NT2/D1 (cell line): ENCODE measurements at regions not wholly inside any gene's neighbourhood (a gene's known extent, or its start where the extent isn't known, plus 50 kb on each side); places are given as distances from the start of the nearest gene placed in this dataset.

Experiments
- SUZ12 ChIP-seq: IDR thresholded peaks from 2 replicates; pipeline ENCODE4 v1.6.1; 2011; ENCODE audit not compliant: insufficient read length, insufficient read depth; ENCODE audit errors: extremely low read depth
- YY1 ChIP-seq: IDR thresholded peaks from 2 replicates; pipeline ENCODE4 v1.6.1; 2011; ENCODE audit not compliant: insufficient read length, insufficient read depth
- ZNF274 ChIP-seq: IDR thresholded peaks from 2 replicates; pipeline ENCODE4 v1.6.1; 2011; ENCODE audit warnings: mild to moderate bottlenecking, low read depth, low read length

DNA sequence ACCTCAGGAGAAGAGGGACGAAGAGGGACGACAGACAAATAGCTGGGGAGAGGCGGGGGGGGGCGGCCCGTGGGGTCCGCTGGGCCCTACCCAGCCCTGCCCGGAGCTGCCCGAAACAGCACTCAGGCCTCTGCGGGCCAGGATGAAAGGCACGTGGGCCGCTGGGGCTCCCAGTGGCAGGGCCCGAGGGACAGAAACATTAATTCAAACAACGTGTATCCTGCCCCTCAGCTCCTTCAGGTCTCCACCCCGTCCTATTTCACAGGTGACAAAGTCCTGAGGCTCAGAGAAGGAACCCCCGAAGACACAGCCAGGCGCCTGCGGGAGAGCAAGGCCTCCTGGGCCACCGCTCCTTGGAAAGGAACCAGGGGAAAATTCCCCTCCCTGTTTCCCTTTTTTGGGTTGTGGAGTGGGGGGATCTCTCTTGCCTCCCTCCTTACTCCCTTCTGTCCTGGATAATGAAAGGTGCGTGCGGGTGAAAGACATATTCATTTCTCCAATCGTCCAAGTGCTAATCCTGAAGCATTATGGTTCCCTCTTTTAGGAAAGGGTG is 93.3 kb downstream of the RNASET2 start:
- no peak for TF ChIP-seq SUZ12
- TF ChIP-seq ZNF274 = no peak
- no peak for TF ChIP-seq YY1
